Esophagus muscularis mucosa (tissue), 4 donors: ENCODE measurements at regions not wholly inside any gene's neighbourhood (a gene's known extent, or its start where the extent isn't known, plus 50 kb on each side); places are given as distances from the start of the nearest gene placed in this dataset.

Experiments used
- DNase-seq: peaks from one replicate; pipeline ENCODE4 v3.0.0-alpha.2; 2017; ENCODE audit errors: extremely low spot score
- H3K27ac ChIP-seq, 4 donors: fragments of 200-600 bp; sonication (generic); replicated peaks in 1 of 4; 1 replicate in 3 of 4; 2 replicates in 1 of 4; pipeline ENCODE4 v1.5.1; 2016 to 2019; ENCODE audit warnings: mild to moderate bottlenecking in 1 of 4
- H3K27me3 ChIP-seq, 4 donors: fragments of 200-600 bp; sonication (generic); one replicate each; pipeline versions ENCODE4 v1.5.1 to v1.6.0; 2016 to 2019
- H3K36me3 ChIP-seq, 4 donors: fragments of 200-600 bp; sonication (generic); one replicate each; pipeline ENCODE4 v1.5.1; 2016 to 2019
- H3K4me1 ChIP-seq, 4 donors: fragments of 200-600 bp; sonication (generic); one replicate each; pipeline ENCODE4 v1.5.1; 2016 to 2019
- H3K4me3 ChIP-seq, 4 donors: fragments of 200-600 bp; sonication (generic); 1 replicate in 2 of 4; 2 replicates in 2 of 4; pipeline ENCODE4 v1.5.1; 2016 to 2019; ENCODE audit warnings: mild to moderate bottlenecking in 4 of 4, moderate library complexity in 1 of 4
- H3K9me3 ChIP-seq, 4 donors: fragments of 200-600 bp; sonication (generic); 1 replicate in 3 of 4; 2 replicates in 1 of 4; pipeline ENCODE4 v1.5.1; 2016 to 2019
- CTCF ChIP-seq, 3 experiments: fragments of 200-600 bp in 2 of 3; fragments of 450-650 bp in 1 of 3; sonication (generic) in 2 of 3; IDR thresholded peaks; one replicate each; pipeline ENCODE4 v1.5.1; 2017 to 2019; ENCODE audit warnings: antibody characterized with exemption in 3 of 3, mild to moderate bottlenecking in 2 of 3, moderate library complexity in 1 of 3
- EP300 ChIP-seq: sonication (generic); formaldehyde crosslinking; IDR thresholded peaks from one replicate; pipeline ENCODE4 v1.6.1; 2017; ENCODE audit warnings: antibody characterized with exemption
- POLR2A ChIP-seq: fragments of 450-650 bp; IDR thresholded peaks from one replicate; pipeline ENCODE4 v1.6.1; 2017; ENCODE audit warnings: antibody characterized with exemption, moderate library complexity, mild to moderate bottlenecking, low read depth
- POLR2AphosphoS5 ChIP-seq, 2 donors: sonication (generic); formaldehyde crosslinking; IDR thresholded peaks; one replicate each; pipeline ENCODE4 v1.6.1; 2017; ENCODE audit warnings: antibody characterized with exemption in 2 of 2
- WGBS: methylation state at CpG from one replicate; pipeline ENCODE4 v1.1.5; 2018; 5-methylcytosine and 5-hydroxymethylcytosine counted together
- intact Hi-C: fragments of 100-400 bp; cut with DNase I; formaldehyde crosslinking; loops from one replicate; pipeline ENCODE4 v1.15.1; 2023

- Histone ChIP-seq H3K27me3 (no peaks in the 10 kb centered on the region), H3K9me3 (peaks cover 0 to 4% (median 0%) of the 10 kb centered on the region in 4 donors), H3K4me1 (peaks cover 22 to 37% (median 32%) of the 10 kb centered on the region in 4 donors), H3K4me3 (no peak overlapping the region), H3K27ac (peak overlapping the region; percentile 75 to 86 (median 78)), H3K36me3 (no peaks in the 10 kb centered on the region)
- intact Hi-C loops = no loop called here
- no peak for DNase-seq
- WGBS = 87% methylated on average over 5 of the region's 5 CpGs
- TF ChIP-seq EP300 (no peak), CTCF (IDR thresholded peaks at IDR 0.05) (no peak), POLR2AphosphoS5 (IDR thresholded peaks at IDR 0.05) (no peak), POLR2A (no peak)
These were observed 166.7 kb downstream of the USP12 start for GRCh38 chr13:27004866-27005265.

DNA sequence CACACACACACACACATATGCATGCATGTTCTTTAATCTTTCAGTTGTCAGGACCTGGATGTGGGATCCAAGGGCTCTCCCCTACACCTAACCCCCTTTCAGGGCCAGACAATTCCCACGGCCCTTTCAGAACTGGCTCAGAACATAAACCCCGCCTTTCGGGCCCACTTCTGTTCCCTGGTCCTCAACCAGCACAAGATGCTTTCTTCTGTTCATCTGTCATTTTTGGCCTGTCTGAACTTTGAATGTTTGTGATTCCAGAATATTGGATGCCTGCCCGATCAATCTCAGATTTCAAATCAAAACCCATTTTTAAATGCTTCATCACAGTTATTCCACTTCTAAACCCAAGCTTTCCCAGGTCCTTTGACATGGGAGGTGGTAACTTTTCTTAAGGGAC is 167.3 kb downstream of the USP12 start:
- 75% methylated on average over 4 of the region's 4 CpGs for WGBS
- intact Hi-C loops = no loop called here
- TF ChIP-seq POLR2AphosphoS5 (IDR thresholded peaks at IDR 0.05) (no peak), EP300 (no peak), CTCF (IDR thresholded peaks at IDR 0.05) (no peak), POLR2A (no peak)
- H3K27ac ChIP-seq = no peak overlapping the region
- peaks cover 0 to 4% (median 0%) of the 10 kb centered on the region in 4 donors for H3K9me3 ChIP-seq
- no peaks in the 10 kb centered on the region for H3K27me3 ChIP-seq
- no peak overlapping the region for H3K4me3 ChIP-seq
- H3K4me1 ChIP-seq = peaks cover 22 to 37% (median 32%) of the 10 kb centered on the region in 4 donors
- no peak for DNase-seq
- H3K36me3 ChIP-seq = no peaks in the 10 kb centered on the region

- H3K4me3 ChIP-seq = no peak overlapping the region
- no peaks in the 10 kb centered on the region for H3K36me3 ChIP-seq
- no peaks in the 10 kb centered on the region for H3K27me3 ChIP-seq
- intact Hi-C loops = no loop called here
- H3K9me3 ChIP-seq = peaks cover 0 to 4% (median 0%) of the 10 kb centered on the region in 4 donors
- DNase-seq = no peak
- TF ChIP-seq POLR2A = no peak
- TF ChIP-seq CTCF (IDR thresholded peaks at IDR 0.05) = no peak
- no peak for TF ChIP-seq POLR2AphosphoS5 (IDR thresholded peaks at IDR 0.05)
- TF ChIP-seq EP300 = no peak
- peaks cover 18 to 26% (median 21%) of the 10 kb centered on the region in 4 donors for H3K4me1 ChIP-seq
- WGBS = 84% methylated on average over 6 of the region's 6 CpGs
- H3K27ac ChIP-seq = no peak overlapping the region
These were observed 169.9 kb downstream of the USP12 start for GRCh38 chr13:27001705-27002104.

GRCh38 chr13:27000686-27001085 is 170.9 kb downstream of the USP12 start:
- WGBS = 77% methylated on average over 6 of the region's 6 CpGs
- Histone ChIP-seq H3K4me1 (peaks cover 8 to 16% (median 11%) of the 10 kb centered on the region in 4 donors), H3K4me3 (no peak overlapping the region), H3K27me3 (no peaks in the 10 kb centered on the region), H3K36me3 (no peaks in the 10 kb centered on the region), H3K9me3 (peaks cover 0 to 4% (median 0%) of the 10 kb centered on the region in 4 donors), H3K27ac (no peak overlapping the region)
- intact Hi-C loops = no loop called here
- no peak for TF ChIP-seq CTCF (IDR thresholded peaks at IDR 0.05)
- no peak for TF ChIP-seq POLR2AphosphoS5 (IDR thresholded peaks at IDR 0.05)
- TF ChIP-seq POLR2A = no peak
- no peak for TF ChIP-seq EP300
- no peak for DNase-seq

- intact Hi-C loops = no loop called here
- H3K4me1 ChIP-seq = peaks cover 4 to 14% (median 9%) of the 10 kb centered on the region in 4 donors
- TF ChIP-seq POLR2AphosphoS5 (IDR thresholded peaks at IDR 0.05) (no peak), CTCF (IDR thresholded peaks at IDR 0.05) (no peak), EP300 (no peak), POLR2A (no peak)
- no peak overlapping the region for H3K4me3 ChIP-seq
- no peak for DNase-seq
- H3K9me3 ChIP-seq = peaks cover 0 to 4% (median 0%) of the 10 kb centered on the region in 4 donors
- no peak overlapping the region for H3K27ac ChIP-seq
- H3K27me3 ChIP-seq = no peaks in the 10 kb centered on the region
- H3K36me3 ChIP-seq = no peaks in the 10 kb centered on the region
- 83% methylated on average over 7 of the region's 7 CpGs for WGBS
These were observed 172.1 kb downstream of the USP12 start for GRCh38 chr13:26999499-26999898.
